ENCODE measurements at regions not wholly inside any gene's neighbourhood (a gene's known extent, or its start where the extent isn't known, plus 50 kb on each side); places are given as distances from the start of the nearest gene placed in this dataset.
"Not testable (repeated sequence)": the region's sequence is repeated elsewhere in the genome, so short reads cannot be mapped to it uniquely, and the experiment has no call there.

DNA sequence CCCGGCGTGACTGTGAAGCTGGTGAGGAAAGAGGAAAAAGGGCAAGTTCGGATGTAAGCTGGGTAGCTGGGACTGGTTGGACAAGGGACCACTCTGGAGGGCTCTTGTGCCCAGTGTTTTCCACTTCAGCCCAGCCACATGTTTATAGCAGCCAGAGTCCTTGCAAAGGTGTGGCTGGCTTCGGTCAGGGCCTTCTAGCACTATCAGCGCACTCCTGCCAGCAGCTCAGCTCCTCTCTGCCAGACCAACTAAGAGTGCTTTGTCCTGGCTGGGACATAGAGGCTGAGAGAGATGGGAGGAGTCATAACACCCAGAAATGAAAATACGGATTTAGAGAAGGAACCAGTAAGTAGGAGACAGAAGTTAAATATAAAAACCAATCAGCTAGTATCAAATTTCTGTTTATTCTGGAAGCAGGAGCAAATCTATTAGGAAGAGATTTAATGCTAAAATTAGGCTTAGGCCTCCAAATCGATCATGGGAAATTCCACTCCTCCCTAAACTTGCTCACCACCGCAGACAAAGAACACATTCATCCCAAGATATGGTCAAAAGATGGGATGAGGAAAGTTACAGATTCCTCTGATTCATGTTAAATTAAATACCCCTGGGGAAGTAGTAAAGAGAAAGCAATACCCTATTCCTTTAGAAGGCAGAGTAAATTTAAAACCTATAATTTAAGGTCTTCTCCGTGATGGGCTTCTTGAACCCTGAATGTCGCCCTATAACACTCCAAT is 135.0 kb downstream of the RALA start:
- Histone ChIP-seq H3K36me3 (replicated peaks; ENCODE audit: control insufficient read depth, insufficient read depth, low read length) (no peaks in the 10 kb centered on the region), H3K4me3 (ENCODE audit: insufficient read depth, low read depth, low read length) (no peak overlapping the region)
- no peak for DNase-seq

DNA sequence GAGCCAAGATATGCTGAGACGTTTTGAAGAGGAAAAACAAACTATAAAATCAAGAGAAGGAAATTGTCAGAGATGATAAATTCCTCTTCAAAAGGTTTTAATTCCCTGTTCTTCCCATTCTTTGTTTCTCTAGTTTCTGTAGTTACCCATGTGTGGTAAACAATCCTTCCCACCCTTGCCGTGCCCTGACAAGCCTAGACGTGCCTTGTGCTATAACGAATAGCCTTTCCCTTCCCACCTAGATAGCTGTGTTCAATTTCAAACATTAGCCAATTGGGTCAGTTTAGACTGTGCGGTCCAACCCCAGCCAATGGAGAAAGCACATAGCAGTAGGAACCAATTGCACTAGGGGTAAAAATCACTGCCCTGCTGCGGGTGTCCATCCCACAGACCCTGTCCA is 138.1 kb downstream of the RALA start:
- Histone ChIP-seq H3K27me3 (ENCODE audit: control insufficient read depth, insufficient read depth, low read length) (no peaks in the 10 kb centered on the region; the same call in 1 of the 2 replicates), H3K4me3 (ENCODE audit: insufficient read depth, low read depth, low read length) (no peak overlapping the region), H3K36me3 (replicated peaks; ENCODE audit: control insufficient read depth, insufficient read depth, low read length) (no peaks in the 10 kb centered on the region)
- no peak for DNase-seq

More for the DNA sequence above, 135.0 kb downstream of the RALA start:
- H3K27me3 ChIP-seq (ENCODE audit: control insufficient read depth, insufficient read depth, low read length): no peaks in the 10 kb centered on the region; the same call in 1 of the 2 replicates

DNA sequence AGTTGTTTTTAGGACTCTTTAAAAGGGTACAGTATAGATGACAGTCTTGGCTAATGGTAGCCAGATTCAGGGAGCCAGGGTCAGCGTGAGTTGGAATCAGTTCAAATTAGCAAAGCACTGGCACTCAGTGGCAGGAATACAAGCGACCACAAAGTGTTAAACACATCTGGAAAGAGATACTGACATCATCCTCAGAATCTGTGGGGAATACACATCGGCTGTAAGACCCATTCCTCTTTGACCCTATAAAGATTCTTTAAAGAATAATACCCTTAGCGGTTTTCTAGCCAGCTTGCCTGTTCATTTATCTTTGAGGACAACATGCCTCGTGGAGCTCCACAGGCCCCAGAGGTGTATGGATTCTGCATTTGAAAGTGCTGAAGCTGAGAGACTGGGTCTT is 139.1 kb downstream of the RALA start:
- H3K4me3 ChIP-seq (ENCODE audit: insufficient read depth, low read depth, low read length); DNase-seq: not testable (repeated sequence)

DNA sequence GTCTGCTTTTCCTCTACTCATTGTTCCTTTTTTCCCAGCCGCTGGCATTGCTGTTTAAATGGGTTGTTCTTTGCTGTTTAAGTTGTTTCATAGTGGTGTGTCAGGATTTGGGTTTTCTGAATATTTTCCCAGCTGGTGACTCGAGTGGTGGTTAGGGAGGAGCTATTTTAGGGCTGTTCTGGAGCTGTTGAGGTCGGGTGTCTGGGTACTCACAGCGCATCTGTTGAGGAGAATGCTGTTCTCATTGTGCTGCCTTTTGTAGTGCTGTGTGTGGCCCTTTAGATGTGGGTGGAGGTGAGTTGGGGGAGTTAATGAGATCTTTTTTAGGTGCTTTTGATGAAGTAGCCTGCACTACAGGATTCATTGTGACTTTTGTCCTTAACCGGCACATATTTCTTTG is 139.5 kb downstream of the RALA start:
- H3K27me3 ChIP-seq (ENCODE audit: control insufficient read depth, insufficient read depth, low read length); H3K4me3 ChIP-seq (ENCODE audit: insufficient read depth, low read depth, low read length); H3K36me3 ChIP-seq (replicated peaks; ENCODE audit: control insufficient read depth, insufficient read depth, low read length); DNase-seq: not testable (repeated sequence)

More for the DNA sequence above, 139.1 kb downstream of the RALA start:
- not testable (repeated sequence) for H3K36me3 ChIP-seq (replicated peaks; ENCODE audit: control insufficient read depth, insufficient read depth, low read length); H3K27me3 ChIP-seq (ENCODE audit: control insufficient read depth, insufficient read depth, low read length)

DNA sequence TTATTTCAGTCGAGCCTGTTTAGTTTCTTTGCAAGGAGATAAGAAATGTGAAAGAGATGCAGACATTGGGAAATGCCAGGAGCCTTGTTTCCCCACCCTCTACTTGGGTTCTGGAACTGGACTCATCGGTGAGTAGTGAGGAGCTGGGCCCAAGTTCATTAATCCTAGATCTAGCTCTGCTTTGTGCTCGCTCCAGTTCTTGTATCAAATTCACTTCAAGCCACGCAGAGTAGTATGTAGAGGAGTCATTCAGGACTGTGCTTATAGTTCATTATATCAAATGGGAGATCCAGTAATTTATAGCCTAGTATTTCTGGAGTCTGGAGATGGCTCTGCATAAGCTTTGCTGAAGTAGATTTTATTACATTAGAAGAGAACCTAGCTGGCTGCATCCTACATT is 142.5 kb downstream of the RALA start:
- not testable (repeated sequence) for DNase-seq; H3K27me3 ChIP-seq (ENCODE audit: control insufficient read depth, insufficient read depth, low read length); H3K4me3 ChIP-seq (ENCODE audit: insufficient read depth, low read depth, low read length); H3K36me3 ChIP-seq (replicated peaks; ENCODE audit: control insufficient read depth, insufficient read depth, low read length)

DNA sequence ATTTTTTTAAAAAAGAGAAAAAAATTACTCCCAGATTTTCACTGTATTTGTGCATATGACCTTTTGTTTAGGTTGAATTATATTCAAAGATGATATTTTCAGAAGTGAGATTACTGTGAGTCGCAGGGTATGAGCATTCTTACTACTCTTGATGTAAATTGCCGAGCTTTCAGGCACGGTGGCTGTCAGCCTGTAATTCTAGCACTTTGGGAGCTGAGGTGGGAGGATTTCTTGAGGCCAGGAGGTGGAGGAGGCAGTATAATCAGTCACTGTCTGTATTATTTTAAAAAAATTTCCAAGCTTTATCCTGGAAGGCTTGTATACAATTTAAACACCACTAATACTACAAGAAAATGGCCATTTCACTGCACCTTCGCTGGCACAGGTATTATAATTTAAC is 145.1 kb downstream of the RALA start:
- DNase-seq; H3K27me3 ChIP-seq (ENCODE audit: control insufficient read depth, insufficient read depth, low read length); H3K4me3 ChIP-seq (ENCODE audit: insufficient read depth, low read depth, low read length); H3K36me3 ChIP-seq (replicated peaks; ENCODE audit: control insufficient read depth, insufficient read depth, low read length): not testable (repeated sequence)

DNA sequence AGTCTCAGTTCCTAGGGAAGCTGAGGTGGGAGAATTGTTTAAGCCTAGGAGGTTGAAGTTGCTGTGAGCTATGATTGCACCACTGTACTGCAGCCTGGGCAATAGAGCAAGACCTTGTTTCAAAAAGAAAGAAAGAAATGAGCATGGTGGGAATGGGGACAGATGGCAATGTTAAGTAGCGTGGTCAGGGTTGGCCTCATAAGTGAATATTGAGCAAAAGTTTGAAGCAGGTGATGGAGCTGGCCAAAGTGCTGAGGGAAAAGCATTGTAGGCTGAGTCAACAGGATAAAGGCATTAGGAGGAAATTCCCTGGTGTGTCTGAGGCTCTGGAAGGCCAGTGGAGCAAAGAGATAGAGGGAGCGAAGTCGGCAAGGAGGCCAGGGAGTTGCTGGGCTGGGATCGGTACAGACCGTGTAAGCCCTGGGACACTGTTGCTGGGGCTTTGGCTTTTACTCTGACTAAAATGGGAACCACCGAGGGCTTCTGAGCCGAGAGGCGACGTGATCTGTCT is 151.0 kb downstream of the RALA start:
- not testable (repeated sequence) for H3K27me3 ChIP-seq (ENCODE audit: control insufficient read depth, insufficient read depth, low read length); H3K36me3 ChIP-seq (replicated peaks; ENCODE audit: control insufficient read depth, insufficient read depth, low read length); DNase-seq; H3K4me3 ChIP-seq (ENCODE audit: insufficient read depth, low read depth, low read length)

DNA sequence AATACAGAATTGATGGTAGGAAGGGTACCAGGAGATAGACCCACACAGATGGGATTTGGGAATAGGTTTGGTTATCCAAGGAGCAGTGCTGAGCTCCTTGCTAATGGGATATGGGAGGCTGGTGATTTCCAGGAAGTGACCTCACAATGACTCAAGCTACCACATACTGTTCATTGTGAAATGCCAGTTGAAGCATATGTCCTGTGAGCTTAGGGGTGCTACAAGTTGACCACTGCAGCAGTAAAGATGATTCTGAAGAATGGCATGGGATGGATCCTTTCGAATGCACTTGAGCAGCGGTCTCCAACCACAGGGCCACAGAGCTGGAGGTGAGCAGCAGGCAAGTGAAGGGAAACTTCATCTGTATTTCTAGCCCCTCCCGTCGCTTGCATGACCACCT is 158.2 kb downstream of the RALA start:
- H3K4me3 ChIP-seq (ENCODE audit: insufficient read depth, low read depth, low read length); H3K36me3 ChIP-seq (replicated peaks; ENCODE audit: control insufficient read depth, insufficient read depth, low read length); DNase-seq; H3K27me3 ChIP-seq (ENCODE audit: control insufficient read depth, insufficient read depth, low read length): not testable (repeated sequence)

DNA sequence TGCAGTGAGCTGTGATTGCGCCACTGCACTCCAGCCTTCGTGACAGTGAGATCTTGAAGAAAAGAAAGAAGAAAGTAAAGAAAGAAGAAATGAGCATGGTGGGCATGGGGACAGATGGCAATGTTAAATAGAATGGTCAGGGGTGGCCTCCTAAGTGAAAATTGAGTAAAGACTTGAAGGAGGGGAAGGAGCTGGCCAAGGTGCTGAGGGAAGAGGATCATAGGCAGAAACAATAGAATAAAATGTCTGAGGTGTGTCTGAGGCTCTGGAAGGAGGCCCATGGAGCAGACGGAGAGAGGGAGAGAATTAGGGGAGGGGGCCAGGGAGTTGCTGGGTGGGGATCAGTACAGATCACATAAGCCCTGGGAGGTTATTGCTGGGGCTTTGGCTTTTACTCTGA is 163.1 kb downstream of the RALA start:
- H3K36me3 ChIP-seq (replicated peaks; ENCODE audit: control insufficient read depth, insufficient read depth, low read length); H3K4me3 ChIP-seq (ENCODE audit: insufficient read depth, low read depth, low read length); DNase-seq; H3K27me3 ChIP-seq (ENCODE audit: control insufficient read depth, insufficient read depth, low read length): not testable (repeated sequence)

DNA sequence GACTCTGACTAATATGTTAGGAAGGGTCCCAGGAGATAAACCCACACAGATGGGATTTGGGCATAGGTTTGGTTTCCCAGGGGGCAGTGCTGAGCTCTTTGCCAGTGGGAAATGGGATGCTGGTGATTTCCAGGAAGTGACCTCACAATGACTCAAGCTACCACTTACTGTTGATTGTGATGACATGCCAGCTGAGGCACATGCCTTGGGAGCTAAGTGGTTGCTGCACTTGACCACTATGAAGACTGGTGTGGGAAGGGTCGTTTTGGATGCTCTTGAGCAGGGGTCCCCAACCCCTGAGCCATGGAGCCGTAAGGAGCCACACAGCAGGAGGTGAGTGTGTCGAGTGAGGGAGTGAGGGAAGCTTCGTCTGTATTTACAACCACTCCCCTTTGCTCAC is 159.0 kb upstream of the CDK13 start:
- H3K4me3 ChIP-seq (ENCODE audit: insufficient read depth, low read depth, low read length); H3K36me3 ChIP-seq (replicated peaks; ENCODE audit: control insufficient read depth, insufficient read depth, low read length); DNase-seq; H3K27me3 ChIP-seq (ENCODE audit: control insufficient read depth, insufficient read depth, low read length): not testable (repeated sequence)

DNA sequence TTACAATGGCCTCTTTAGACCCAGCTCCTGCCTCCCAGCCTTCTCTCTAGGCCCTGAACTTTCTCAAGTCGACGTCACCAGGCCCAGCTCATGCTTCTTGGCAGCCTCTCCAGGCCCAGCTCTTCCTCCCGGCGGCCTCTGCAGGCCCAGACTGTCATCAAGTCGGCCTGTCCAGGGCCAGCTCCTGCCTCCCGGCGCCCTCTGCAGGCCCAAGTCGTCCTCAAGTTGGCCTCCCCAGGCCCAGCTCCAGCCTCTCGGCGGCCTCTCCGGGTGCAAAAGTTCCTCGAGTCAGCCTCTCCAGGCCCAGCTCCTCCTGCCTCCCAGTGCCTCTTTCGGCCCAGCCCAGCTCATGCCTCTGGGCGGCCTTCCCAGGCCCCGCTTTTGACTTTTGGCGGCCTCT is 158.1 kb upstream of the CDK13 start:
- not testable (repeated sequence) for H3K4me3 ChIP-seq (ENCODE audit: insufficient read depth, low read depth, low read length); H3K27me3 ChIP-seq (ENCODE audit: control insufficient read depth, insufficient read depth, low read length); H3K36me3 ChIP-seq (replicated peaks; ENCODE audit: control insufficient read depth, insufficient read depth, low read length)
- peak; percentile 0 for DNase-seq

DNA sequence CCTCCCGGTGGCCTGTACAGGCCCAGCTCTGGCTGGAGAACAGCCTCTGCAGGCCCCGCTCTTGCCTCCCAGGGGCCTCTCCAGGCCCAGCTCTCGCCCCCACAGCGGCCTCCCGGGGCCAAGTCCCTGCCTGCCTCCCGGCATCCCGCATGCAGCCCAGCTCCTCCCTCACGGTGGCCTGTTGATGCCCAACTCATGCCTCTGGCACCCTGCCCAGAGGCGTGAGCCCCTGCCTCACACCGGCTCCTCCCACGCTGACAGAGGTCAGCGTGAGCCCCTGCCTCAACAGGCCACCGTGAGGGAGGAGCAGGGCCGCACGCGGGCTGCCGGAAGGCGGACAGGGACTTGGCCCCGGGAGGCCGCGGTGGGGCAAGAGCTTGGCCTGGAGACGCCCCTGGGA is 157.0 kb upstream of the CDK13 start:
- not testable (repeated sequence) for DNase-seq; H3K27me3 ChIP-seq (ENCODE audit: control insufficient read depth, insufficient read depth, low read length); H3K36me3 ChIP-seq (replicated peaks; ENCODE audit: control insufficient read depth, insufficient read depth, low read length); H3K4me3 ChIP-seq (ENCODE audit: insufficient read depth, low read depth, low read length)

DNA sequence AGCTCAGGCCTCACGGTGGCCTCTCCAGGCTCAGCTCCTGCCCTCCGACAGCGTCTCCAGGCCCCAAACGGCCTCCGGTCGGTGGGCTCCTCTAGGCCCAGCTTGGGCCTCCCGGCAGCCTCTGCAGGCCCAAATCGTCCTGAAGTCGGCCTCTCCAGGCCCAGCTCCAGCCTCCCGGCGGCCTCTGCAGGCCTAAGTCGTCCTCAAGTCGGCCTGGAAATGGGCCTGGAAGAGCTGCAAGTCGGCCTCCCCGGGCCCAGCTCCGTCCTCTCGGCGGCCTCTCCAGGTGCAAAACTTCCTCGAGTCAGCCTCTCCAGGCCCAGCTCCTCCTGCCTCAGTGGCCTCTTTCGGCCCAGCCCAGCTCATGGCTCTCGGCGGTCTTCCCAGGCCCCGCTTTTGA is 156.2 kb upstream of the CDK13 start:
- not testable (repeated sequence) for H3K4me3 ChIP-seq (ENCODE audit: insufficient read depth, low read depth, low read length); DNase-seq; H3K36me3 ChIP-seq (replicated peaks; ENCODE audit: control insufficient read depth, insufficient read depth, low read length); H3K27me3 ChIP-seq (ENCODE audit: control insufficient read depth, insufficient read depth, low read length)

DNA sequence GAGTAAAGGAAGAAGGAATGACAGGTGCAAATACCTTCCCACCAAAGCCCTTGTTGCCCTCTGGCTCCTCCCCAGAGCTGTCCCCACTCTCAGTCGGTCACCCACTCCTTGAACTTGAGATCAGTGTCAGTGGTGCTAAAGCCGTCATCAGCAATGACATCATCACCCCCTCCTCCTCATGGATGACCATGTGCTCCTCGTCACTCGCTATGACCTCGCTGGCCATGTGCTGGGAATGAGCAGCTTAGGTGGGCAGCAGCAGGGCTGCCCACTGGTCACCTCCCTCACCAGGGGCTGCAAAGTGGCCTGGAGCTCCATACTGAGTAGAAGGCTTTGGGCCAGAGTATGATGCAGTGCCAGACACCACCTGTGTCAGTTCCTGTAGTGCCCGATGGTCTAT is 153.1 kb upstream of the CDK13 start:
- not testable (repeated sequence) for H3K27me3 ChIP-seq (ENCODE audit: control insufficient read depth, insufficient read depth, low read length); H3K4me3 ChIP-seq (ENCODE audit: insufficient read depth, low read depth, low read length); H3K36me3 ChIP-seq (replicated peaks; ENCODE audit: control insufficient read depth, insufficient read depth, low read length); DNase-seq

DNA sequence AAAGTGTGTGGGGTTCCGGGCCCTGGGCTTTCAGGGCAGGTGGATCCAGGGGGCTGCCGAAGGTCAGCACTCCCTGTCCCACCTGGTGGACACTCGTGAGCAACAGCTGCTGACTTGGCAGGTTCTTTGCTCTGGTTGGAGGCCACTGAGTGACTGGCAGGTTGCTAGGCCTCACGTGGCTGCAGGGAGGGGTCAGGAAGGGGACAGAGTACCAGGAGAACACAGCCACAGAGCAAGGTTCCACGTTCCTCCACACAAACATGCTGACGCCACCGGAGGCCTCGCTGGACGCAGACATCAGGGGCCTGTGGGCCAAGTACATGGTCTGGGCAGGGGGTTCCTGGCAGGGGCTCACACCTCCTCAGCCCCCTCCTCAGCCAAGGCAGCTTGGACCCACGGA is 152.0 kb upstream of the CDK13 start:
- not testable (repeated sequence) for H3K4me3 ChIP-seq (ENCODE audit: insufficient read depth, low read depth, low read length); H3K36me3 ChIP-seq (replicated peaks; ENCODE audit: control insufficient read depth, insufficient read depth, low read length); H3K27me3 ChIP-seq (ENCODE audit: control insufficient read depth, insufficient read depth, low read length); DNase-seq
